ENCODE measurements at regions not wholly inside any gene's neighbourhood (a gene's known extent, or its start where the extent isn't known, plus 50 kb on each side); places are given as distances from the start of the nearest gene placed in this dataset.

- TF ChIP-seq, protein P1, sequence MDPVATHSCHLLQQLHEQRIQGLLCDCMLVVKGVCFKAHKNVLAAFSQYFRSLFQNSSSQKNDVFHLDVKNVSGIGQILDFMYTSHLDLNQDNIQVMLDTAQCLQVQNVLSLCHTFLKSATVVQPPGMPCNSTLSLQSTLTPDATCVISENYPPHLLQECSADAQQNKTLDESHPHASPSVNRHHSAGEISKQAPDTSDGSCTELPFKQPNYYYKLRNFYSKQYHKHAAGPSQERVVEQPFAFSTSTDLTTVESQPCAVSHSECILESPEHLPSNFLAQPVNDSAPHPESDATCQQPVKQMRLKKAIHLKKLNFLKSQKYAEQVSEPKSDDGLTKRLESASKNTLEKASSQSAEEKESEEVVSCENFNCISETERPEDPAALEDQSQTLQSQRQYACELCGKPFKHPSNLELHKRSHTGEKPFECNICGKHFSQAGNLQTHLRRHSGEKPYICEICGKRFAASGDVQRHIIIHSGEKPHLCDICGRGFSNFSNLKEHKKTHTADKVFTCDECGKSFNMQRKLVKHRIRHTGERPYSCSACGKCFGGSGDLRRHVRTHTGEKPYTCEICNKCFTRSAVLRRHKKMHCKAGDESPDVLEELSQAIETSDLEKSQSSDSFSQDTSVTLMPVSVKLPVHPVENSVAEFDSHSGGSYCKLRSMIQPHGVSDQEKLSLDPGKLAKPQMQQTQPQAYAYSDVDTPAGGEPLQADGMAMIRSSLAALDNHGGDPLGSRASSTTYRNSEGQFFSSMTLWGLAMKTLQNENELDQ (tag by site-specific recombination; IDR thresholded peaks at IDR 0.05; ENCODE audit: low read depth) = no peak
Measured at GRCh38 chr2:22497064-22497463, 887.9 kb upstream of the KLHL29 start (continued).

DNA sequence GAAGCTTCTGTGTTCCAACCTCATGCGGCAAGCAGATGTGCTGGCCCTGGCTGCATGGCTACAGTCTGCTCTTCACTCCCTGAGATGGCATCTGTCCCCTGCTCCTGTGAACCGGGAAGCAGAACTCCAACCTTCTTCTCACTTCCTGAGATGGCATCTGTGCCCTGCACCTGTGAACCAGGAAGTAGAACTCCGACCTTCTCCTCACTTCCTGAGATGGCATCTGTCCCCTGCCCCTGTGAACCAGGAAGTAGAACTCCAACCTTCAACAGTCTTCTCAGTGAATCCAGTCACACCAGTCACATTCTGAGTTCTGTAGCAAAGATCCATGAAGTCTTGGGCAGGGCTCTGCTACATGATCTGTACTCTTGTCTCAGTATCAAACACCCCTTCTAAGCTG is 887.2 kb upstream of the KLHL29 start:
- TF ChIP-seq SP3 (tag by site-specific recombination; IDR thresholded peaks at IDR 0.05) (no peak), ZNF350 (tag by site-specific recombination; IDR thresholded peaks at IDR 0.05) (no peak), ZNF138 (tag by site-specific recombination; IDR thresholded peaks at IDR 0.05; ENCODE audit: borderline replicate concordance) (no peak), ZNF843 (tag by site-specific recombination; IDR thresholded peaks at IDR 0.05) (no peak), ZNF184 (tag by site-specific recombination; IDR thresholded peaks at IDR 0.05) (no peak), ZNF112 (tag by site-specific recombination; IDR thresholded peaks at IDR 0.05) (no peak), ZNF561 (tag by site-specific recombination; IDR thresholded peaks at IDR 0.05; ENCODE audit: borderline replicate concordance) (no peak), ZBTB48 (tag by site-specific recombination; IDR thresholded peaks at IDR 0.05) (no peak), ZNF585B (tag by site-specific recombination; IDR thresholded peaks at IDR 0.05) (no peak), ZNF768 (tag by site-specific recombination; IDR thresholded peaks at IDR 0.05) (no peak)
- TF ChIP-seq, protein P2, sequence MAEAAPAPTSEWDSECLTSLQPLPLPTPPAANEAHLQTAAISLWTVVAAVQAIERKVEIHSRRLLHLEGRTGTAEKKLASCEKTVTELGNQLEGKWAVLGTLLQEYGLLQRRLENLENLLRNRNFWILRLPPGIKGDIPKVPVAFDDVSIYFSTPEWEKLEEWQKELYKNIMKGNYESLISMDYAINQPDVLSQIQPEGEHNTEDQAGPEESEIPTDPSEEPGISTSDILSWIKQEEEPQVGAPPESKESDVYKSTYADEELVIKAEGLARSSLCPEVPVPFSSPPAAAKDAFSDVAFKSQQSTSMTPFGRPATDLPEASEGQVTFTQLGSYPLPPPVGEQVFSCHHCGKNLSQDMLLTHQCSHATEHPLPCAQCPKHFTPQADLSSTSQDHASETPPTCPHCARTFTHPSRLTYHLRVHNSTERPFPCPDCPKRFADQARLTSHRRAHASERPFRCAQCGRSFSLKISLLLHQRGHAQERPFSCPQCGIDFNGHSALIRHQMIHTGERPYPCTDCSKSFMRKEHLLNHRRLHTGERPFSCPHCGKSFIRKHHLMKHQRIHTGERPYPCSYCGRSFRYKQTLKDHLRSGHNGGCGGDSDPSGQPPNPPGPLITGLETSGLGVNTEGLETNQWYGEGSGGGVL (tag by site-specific recombination; IDR thresholded peaks at IDR 0.05) = no peak
- H3K9me3 ChIP-seq (ENCODE audit: control insufficient read depth, insufficient read depth, low read depth, low read length) = no peaks in the 10 kb centered on the region
- H3K27ac ChIP-seq (ENCODE audit: extremely low read depth, low read depth, low read length) = no peak overlapping the region
- H3K36me3 ChIP-seq (ENCODE audit: control insufficient read depth in 2 of 2, insufficient read depth in 1 of 2, low read length in 2 of 2) = no peaks in the 10 kb centered on the region
- no peak overlapping the region for H3K4me3 ChIP-seq (ENCODE audit: low read depth, low read length)
- POLR2A ChIA-PET = no interaction called here
- no peaks in the 10 kb centered on the region for H3K4me1 ChIP-seq (ENCODE audit: control insufficient read depth, insufficient read depth, low read length)
- CTCF ChIA-PET = no interaction called here

- ChIA-PET CTCF (no interaction called here), POLR2A (no interaction called here)
- Histone ChIP-seq H3K36me3 (ENCODE audit: control insufficient read depth in 2 of 2, insufficient read depth in 1 of 2, low read length in 2 of 2) (no peaks in the 10 kb centered on the region), H3K9me3 (ENCODE audit: control insufficient read depth, insufficient read depth, low read depth, low read length) (no peaks in the 10 kb centered on the region), H3K4me3 (ENCODE audit: low read depth, low read length) (no peak overlapping the region), H3K4me1 (ENCODE audit: control insufficient read depth, insufficient read depth, low read length) (no peaks in the 10 kb centered on the region), H3K27ac (ENCODE audit: extremely low read depth, low read depth, low read length) (no peak overlapping the region)
- TF ChIP-seq TSHZ1 (tag by site-specific recombination; IDR thresholded peaks at IDR 0.05; ENCODE audit: borderline replicate concordance) (no peak), ZNF18 (tag by site-specific recombination; IDR thresholded peaks at IDR 0.05) (no peak), ZNF654 (tag by site-specific recombination; IDR thresholded peaks at IDR 0.05; ENCODE audit: low read depth) (no peak), ZNF2 (tag by site-specific recombination; IDR thresholded peaks at IDR 0.05) (no peak), ZNF423 (tag by site-specific recombination; IDR thresholded peaks at IDR 0.05) (no peak)
- TF ChIP-seq, protein P3, sequence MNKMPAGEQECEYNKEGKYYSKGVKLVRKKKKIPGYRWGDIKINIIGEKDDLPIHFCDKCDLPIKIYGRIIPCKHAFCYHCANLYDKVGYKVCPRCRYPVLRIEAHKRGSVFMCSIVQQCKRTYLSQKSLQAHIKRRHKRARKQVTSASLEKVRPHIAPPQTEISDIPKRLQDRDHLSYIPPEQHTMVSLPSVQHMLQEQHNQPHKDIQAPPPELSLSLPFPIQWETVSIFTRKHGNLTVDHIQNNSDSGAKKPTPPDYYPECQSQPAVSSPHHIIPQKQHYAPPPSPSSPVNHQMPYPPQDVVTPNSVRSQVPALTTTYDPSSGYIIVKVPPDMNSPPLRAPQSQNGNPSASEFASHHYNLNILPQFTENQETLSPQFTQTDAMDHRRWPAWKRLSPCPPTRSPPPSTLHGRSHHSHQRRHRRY (tag by site-specific recombination; IDR thresholded peaks at IDR 0.05) = no peak
- TF ChIP-seq, protein P4, sequence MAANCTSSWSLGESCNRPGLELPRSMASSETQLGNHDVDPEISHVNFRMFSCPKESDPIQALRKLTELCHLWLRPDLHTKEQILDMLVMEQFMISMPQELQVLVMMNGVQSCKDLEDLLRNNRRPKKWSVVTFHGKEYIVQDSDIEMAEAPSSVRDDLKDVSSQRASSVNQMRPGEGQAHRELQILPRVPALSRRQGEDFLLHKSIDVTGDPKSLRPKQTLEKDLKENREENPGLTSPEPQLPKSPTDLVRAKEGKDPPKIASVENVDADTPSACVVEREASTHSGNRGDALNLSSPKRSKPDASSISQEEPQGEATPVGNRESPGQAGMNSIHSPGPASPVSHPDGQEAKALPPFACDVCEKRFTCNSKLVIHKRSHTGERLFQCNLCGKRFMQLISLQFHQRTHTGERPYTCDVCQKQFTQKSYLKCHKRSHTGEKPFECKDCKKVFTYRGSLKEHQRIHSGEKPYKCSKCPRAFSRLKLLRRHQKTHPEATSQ (tag by site-specific recombination; IDR thresholded peaks at IDR 0.05) = no peak
- TF ChIP-seq, protein P5, sequence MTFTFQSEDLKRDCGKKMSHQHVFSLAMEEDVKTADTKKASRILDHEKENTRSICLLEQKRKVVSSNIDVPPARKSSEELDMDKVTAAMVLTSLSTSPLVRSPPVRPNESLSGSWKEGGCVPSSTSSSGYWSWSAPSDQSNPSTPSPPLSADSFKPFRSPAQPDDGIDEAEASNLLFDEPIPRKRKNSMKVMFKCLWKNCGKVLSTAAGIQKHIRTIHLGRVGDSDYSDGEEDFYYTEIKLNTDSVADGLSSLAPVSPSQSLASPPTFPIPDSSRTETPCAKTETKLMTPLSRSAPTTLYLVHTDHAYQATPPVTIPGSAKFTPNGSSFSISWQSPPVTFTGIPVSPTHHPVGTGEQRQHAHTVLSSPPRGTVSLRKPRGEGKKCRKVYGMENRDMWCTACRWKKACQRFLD (tag by site-specific recombination; IDR thresholded peaks at IDR 0.05) = no peak
Measured at GRCh38 chr2:22499082-22499839, 885.7 kb upstream of the KLHL29 start.

Data from HEK293 (cell line).